GM18505 (cell line): ENCODE measurements at regions not wholly inside any gene's neighbourhood (a gene's known extent, or its start where the extent isn't known, plus 50 kb on each side); places are given as distances from the start of the nearest gene placed in this dataset.

Source experiments
- ATAC-seq: cut with Tn5 transposase; IDR thresholded peaks from one replicate; pipeline ENCODE4 v1.9.1; 2021; ENCODE audit not compliant: unreplicated experiment
- POLR2A ChIP-seq: IDR thresholded peaks from 4 replicates; pipeline ENCODE4 v1.6.1; 2011; ENCODE audit warnings: borderline replicate concordance; ENCODE audit not compliant: insufficient read depth, insufficient read length; ENCODE audit errors: extremely low read depth

DNA sequence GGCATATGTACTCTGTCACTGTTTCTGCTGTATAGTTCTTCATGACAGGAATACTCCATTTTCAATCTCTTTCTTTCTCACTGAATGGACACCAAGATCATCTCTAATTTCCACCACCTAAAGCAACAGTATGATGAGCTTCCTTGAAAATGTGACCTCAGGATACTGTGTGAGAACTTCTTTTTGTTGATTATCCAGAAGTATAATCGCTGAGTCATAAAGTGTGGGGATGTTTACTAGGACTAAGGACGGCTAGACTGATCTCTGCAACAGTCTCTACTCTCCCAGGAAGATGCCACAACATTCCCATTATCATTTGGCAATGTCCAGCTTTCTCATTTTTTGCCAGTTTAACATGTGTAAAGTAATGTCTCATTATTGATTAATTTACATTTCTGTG is 70.3 kb downstream of the TNFSF18 start:
- no peak for TF ChIP-seq POLR2A
- no peak for ATAC-seq

GRCh38 chr1:172980971-172981370 is 69.8 kb downstream of the TNFSF18 start:
- TF ChIP-seq POLR2A, result no peak
- no peak for ATAC-seq
